ENCODE measurements at regions not wholly inside any gene's neighbourhood (a gene's known extent, or its start where the extent isn't known, plus 50 kb on each side); places are given as distances from the start of the nearest gene placed in this dataset.
A peak's percentile ranks its signal among the peaks of the same experiment; 100 is the strongest.

- Histone ChIP-seq H3K27ac (ENCODE audit: low read depth, low read length) (no peak overlapping the region), H3K36me3 (ENCODE audit: control insufficient read depth, insufficient read depth, low read length) (no peaks in the 10 kb centered on the region), H3K9ac (ENCODE audit: low read length) (no peak overlapping the region), H3K4me1 (ENCODE audit: control insufficient read depth, insufficient read depth, low read length) (no peaks in the 10 kb centered on the region), H3K4me3 (ENCODE audit: low read depth, low read length) (no peak overlapping the region), H3K9me3 (ENCODE audit: control insufficient read depth, insufficient read depth, low read depth, low read length) (no peaks in the 10 kb centered on the region), H3K27me3 (ENCODE audit: control insufficient read depth, insufficient read depth, low read length) (no peaks in the 10 kb centered on the region)
These were observed 50.8 kb upstream of the MYLIP start for GRCh38 chr6:16078064-16078463.

GRCh38 chr6:16069671-16070070, 59.2 kb upstream of the MYLIP start:
- H3K4me1 ChIP-seq (ENCODE audit: control insufficient read depth, insufficient read depth, low read length): peaks cover 4% of the 10 kb centered on the region
- no peaks in the 10 kb centered on the region for H3K27me3 ChIP-seq (ENCODE audit: control insufficient read depth, insufficient read depth, low read length)

GRCh38 chr6:16069222-16069621, 59.7 kb upstream of the MYLIP start:
- no peaks in the 10 kb centered on the region for H3K36me3 ChIP-seq (ENCODE audit: control insufficient read depth, insufficient read depth, low read length)

More at GRCh38 chr6:16069671-16070070, 59.2 kb upstream of the MYLIP start:
- Histone ChIP-seq H3K9ac (ENCODE audit: low read length) (no peak overlapping the region), H3K27ac (ENCODE audit: low read depth, low read length) (no peak overlapping the region), H3K9me3 (ENCODE audit: control insufficient read depth, insufficient read depth, low read depth, low read length) (no peaks in the 10 kb centered on the region), H3K4me3 (ENCODE audit: low read depth, low read length) (no peak overlapping the region), H3K36me3 (ENCODE audit: control insufficient read depth, insufficient read depth, low read length) (no peaks in the 10 kb centered on the region)

GRCh38 chr6:16067568-16067967, 61.3 kb upstream of the MYLIP start:
- H3K9me3 ChIP-seq (ENCODE audit: control insufficient read depth, insufficient read depth, low read depth, low read length): no peaks in the 10 kb centered on the region
- H3K27me3 ChIP-seq (ENCODE audit: control insufficient read depth, insufficient read depth, low read length): no peaks in the 10 kb centered on the region
- peaks cover 21% of the 10 kb centered on the region for H3K4me1 ChIP-seq (ENCODE audit: control insufficient read depth, insufficient read depth, low read length)
- no peak overlapping the region for H3K4me3 ChIP-seq (ENCODE audit: low read depth, low read length)
- no peak overlapping the region for H3K9ac ChIP-seq (ENCODE audit: low read length)
- H3K27ac ChIP-seq (ENCODE audit: low read depth, low read length): no peak overlapping the region
- H3K36me3 ChIP-seq (ENCODE audit: control insufficient read depth, insufficient read depth, low read length): no peaks in the 10 kb centered on the region

More at GRCh38 chr6:16069222-16069621, 59.7 kb upstream of the MYLIP start:
- Histone ChIP-seq H3K27ac (ENCODE audit: low read depth, low read length) (no peak overlapping the region), H3K9me3 (ENCODE audit: control insufficient read depth, insufficient read depth, low read depth, low read length) (no peaks in the 10 kb centered on the region), H3K27me3 (ENCODE audit: control insufficient read depth, insufficient read depth, low read length) (no peaks in the 10 kb centered on the region), H3K4me1 (ENCODE audit: control insufficient read depth, insufficient read depth, low read length) (peaks cover 8% of the 10 kb centered on the region), H3K4me3 (ENCODE audit: low read depth, low read length) (no peak overlapping the region), H3K9ac (ENCODE audit: low read length) (no peak overlapping the region)

GRCh38 chr6:16064671-16065072, 64.2 kb upstream of the MYLIP start:
- H3K27ac ChIP-seq (ENCODE audit: low read depth, low read length): peak overlapping the region; percentile 65; the same call in 1 of the 2 replicates
- H3K36me3 ChIP-seq (ENCODE audit: control insufficient read depth, insufficient read depth, low read length): no peaks in the 10 kb centered on the region
- no peaks in the 10 kb centered on the region for H3K9me3 ChIP-seq (ENCODE audit: control insufficient read depth, insufficient read depth, low read depth, low read length)
- no peak overlapping the region for H3K4me3 ChIP-seq (ENCODE audit: low read depth, low read length)
- peak overlapping the region; percentile 43 for H3K9ac ChIP-seq (ENCODE audit: low read length)
- H3K4me1 ChIP-seq (ENCODE audit: control insufficient read depth, insufficient read depth, low read length): peaks cover 31% of the 10 kb centered on the region
- no peaks in the 10 kb centered on the region for H3K27me3 ChIP-seq (ENCODE audit: control insufficient read depth, insufficient read depth, low read length)

- no peak overlapping the region for H3K9ac ChIP-seq (ENCODE audit: low read length)
- no peak overlapping the region for H3K4me3 ChIP-seq (ENCODE audit: low read depth, low read length)
- H3K27ac ChIP-seq (ENCODE audit: low read depth, low read length): no peak overlapping the region
- H3K27me3 ChIP-seq (ENCODE audit: control insufficient read depth, insufficient read depth, low read length): no peaks in the 10 kb centered on the region
- H3K9me3 ChIP-seq (ENCODE audit: control insufficient read depth, insufficient read depth, low read depth, low read length): no peaks in the 10 kb centered on the region
- H3K4me1 ChIP-seq (ENCODE audit: control insufficient read depth, insufficient read depth, low read length): peaks cover 42% of the 10 kb centered on the region
- H3K36me3 ChIP-seq (ENCODE audit: control insufficient read depth, insufficient read depth, low read length): no peaks in the 10 kb centered on the region
These were observed 65.3 kb upstream of the MYLIP start for GRCh38 chr6:16063580-16063979.

GRCh38 chr6:16061818-16062217, 67.1 kb upstream of the MYLIP start:
- H3K27me3 ChIP-seq (ENCODE audit: control insufficient read depth, insufficient read depth, low read length): no peaks in the 10 kb centered on the region
- no peak overlapping the region for H3K9ac ChIP-seq (ENCODE audit: low read length)
- H3K4me1 ChIP-seq (ENCODE audit: control insufficient read depth, insufficient read depth, low read length): peaks cover 56% of the 10 kb centered on the region
- no peak overlapping the region for H3K4me3 ChIP-seq (ENCODE audit: low read depth, low read length)
- no peak overlapping the region for H3K27ac ChIP-seq (ENCODE audit: low read depth, low read length)
- H3K9me3 ChIP-seq (ENCODE audit: control insufficient read depth, insufficient read depth, low read depth, low read length): no peaks in the 10 kb centered on the region
- H3K36me3 ChIP-seq (ENCODE audit: control insufficient read depth, insufficient read depth, low read length): no peaks in the 10 kb centered on the region

GRCh38 chr6:16060039-16060438, 68.8 kb upstream of the MYLIP start:
- H3K36me3 ChIP-seq (ENCODE audit: control insufficient read depth, insufficient read depth, low read length): no peaks in the 10 kb centered on the region
- H3K27ac ChIP-seq (ENCODE audit: low read depth, low read length): no peak overlapping the region; the same call in 1 of the 2 replicates
- peaks cover 63% of the 10 kb centered on the region for H3K4me1 ChIP-seq (ENCODE audit: control insufficient read depth, insufficient read depth, low read length)
- H3K4me3 ChIP-seq (ENCODE audit: low read depth, low read length): no peak overlapping the region
- no peaks in the 10 kb centered on the region for H3K27me3 ChIP-seq (ENCODE audit: control insufficient read depth, insufficient read depth, low read length)
- no peaks in the 10 kb centered on the region for H3K9me3 ChIP-seq (ENCODE audit: control insufficient read depth, insufficient read depth, low read depth, low read length)
- H3K9ac ChIP-seq (ENCODE audit: low read length): no peak overlapping the region

GRCh38 chr6:16059496-16059895, 69.4 kb upstream of the MYLIP start:
- Histone ChIP-seq H3K9ac (ENCODE audit: low read length) (no peak overlapping the region), H3K36me3 (ENCODE audit: control insufficient read depth, insufficient read depth, low read length) (no peaks in the 10 kb centered on the region), H3K4me3 (ENCODE audit: low read depth, low read length) (peak overlapping the region; percentile 15; the same call in 1 of the 2 replicates), H3K9me3 (ENCODE audit: control insufficient read depth, insufficient read depth, low read depth, low read length) (no peaks in the 10 kb centered on the region), H3K27me3 (ENCODE audit: control insufficient read depth, insufficient read depth, low read length) (no peaks in the 10 kb centered on the region), H3K4me1 (ENCODE audit: control insufficient read depth, insufficient read depth, low read length) (peaks cover 58% of the 10 kb centered on the region), H3K27ac (ENCODE audit: low read depth, low read length) (no peak overlapping the region; the same call in 1 of the 2 replicates)

- Histone ChIP-seq H3K4me1 (ENCODE audit: control insufficient read depth, insufficient read depth, low read length) (peaks cover 53% of the 10 kb centered on the region), H3K9me3 (ENCODE audit: control insufficient read depth, insufficient read depth, low read depth, low read length) (no peaks in the 10 kb centered on the region), H3K9ac (ENCODE audit: low read length) (no peak overlapping the region), H3K4me3 (ENCODE audit: low read depth, low read length) (no peak overlapping the region), H3K27ac (ENCODE audit: low read depth, low read length) (no peak overlapping the region), H3K36me3 (ENCODE audit: control insufficient read depth, insufficient read depth, low read length) (no peaks in the 10 kb centered on the region), H3K27me3 (ENCODE audit: control insufficient read depth, insufficient read depth, low read length) (no peaks in the 10 kb centered on the region)
These were observed 69.9 kb upstream of the MYLIP start for GRCh38 chr6:16058929-16059345.

- Histone ChIP-seq H3K9me3 (ENCODE audit: control insufficient read depth, insufficient read depth, low read depth, low read length) (no peaks in the 10 kb centered on the region), H3K4me3 (ENCODE audit: low read depth, low read length) (no peak overlapping the region), H3K9ac (ENCODE audit: low read length) (no peak overlapping the region), H3K36me3 (ENCODE audit: control insufficient read depth, insufficient read depth, low read length) (no peaks in the 10 kb centered on the region), H3K27ac (ENCODE audit: low read depth, low read length) (no peak overlapping the region), H3K4me1 (ENCODE audit: control insufficient read depth, insufficient read depth, low read length) (peaks cover 47% of the 10 kb centered on the region), H3K27me3 (ENCODE audit: control insufficient read depth, insufficient read depth, low read length) (no peaks in the 10 kb centered on the region)
These were observed 70.5 kb upstream of the MYLIP start for GRCh38 chr6:16058201-16058928.
